GM19035 (cell line): ENCODE measurements at regions not wholly inside any gene's neighbourhood (a gene's known extent, or its start where the extent isn't known, plus 50 kb on each side); places are given as distances from the start of the nearest gene placed in this dataset.

Experiments
- ATAC-seq: cut with Tn5 transposase; IDR thresholded peaks from one replicate; pipeline ENCODE4 v1.9.1; 2021; ENCODE audit not compliant: unreplicated experiment

DNA sequence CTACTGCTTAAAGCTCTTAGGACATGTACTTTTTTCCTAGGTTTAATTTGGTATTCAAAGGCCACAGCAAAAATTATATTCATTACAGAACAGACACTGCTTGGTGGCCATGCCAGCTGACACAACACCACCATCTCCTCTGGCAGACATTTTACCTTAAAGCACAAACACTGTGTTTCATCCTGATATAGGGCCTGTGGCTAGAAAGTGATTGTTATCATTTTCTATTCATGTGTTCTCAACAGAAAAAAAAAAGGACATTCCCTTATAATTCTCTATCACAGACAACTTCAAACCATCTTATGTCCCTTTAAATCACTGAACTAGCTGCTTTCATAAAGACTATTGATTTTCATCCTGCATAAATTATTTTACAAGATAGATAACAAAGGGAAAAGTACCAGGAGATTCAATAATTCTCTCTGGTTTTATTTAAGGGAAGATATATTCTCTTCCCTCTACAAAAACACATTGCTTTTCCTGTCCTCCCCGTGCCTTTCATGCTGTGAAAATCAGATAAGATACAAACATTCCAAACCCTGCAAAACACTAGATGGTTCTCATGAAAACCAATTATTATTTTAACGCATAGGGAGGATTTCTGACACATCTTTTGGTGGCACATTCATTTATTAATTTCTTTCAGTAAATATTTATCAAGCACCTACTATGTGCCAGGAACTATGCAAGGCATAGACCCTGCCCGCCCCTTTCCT is 139.3 kb upstream of the TMCC3 start:
- no peak for ATAC-seq

DNA sequence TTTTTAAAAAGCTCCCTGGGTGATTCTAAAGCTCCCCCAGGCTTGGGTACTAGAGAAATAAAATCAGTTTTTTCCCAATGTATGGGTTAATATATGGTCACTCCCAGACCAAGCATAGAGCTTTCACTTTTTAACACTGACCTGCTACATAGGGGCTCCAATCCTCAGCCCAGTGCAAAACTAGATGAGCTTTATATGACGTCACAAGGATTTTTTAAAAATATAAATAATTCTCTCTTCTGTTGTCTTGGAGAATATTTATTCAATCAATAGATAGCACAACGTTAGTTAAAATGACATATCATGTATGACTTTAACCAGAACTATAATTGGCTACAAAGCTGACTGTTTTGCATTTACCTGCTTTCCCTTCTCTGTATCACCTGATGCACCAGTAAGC is 137.9 kb upstream of the TMCC3 start:
- ATAC-seq = no peak

DNA sequence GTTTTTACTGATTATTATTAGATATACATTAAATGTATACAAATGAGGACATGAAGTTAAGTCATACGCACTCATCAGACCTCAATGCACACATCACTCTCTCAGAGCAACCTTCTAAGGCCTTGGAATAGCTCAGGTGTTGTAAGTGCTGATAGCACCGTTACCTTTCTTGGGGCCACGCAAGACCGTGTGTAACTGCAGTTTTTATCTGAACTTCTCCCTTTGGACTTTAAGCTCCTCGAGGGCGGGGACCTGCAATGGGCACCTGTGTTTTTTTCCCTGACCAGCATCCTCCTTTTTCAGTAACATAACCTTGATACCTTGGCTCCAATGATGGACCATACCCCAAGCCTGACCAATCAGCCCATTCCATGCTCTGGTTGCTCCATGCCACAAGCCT is 136.5 kb upstream of the TMCC3 start:
- no peak for ATAC-seq

DNA sequence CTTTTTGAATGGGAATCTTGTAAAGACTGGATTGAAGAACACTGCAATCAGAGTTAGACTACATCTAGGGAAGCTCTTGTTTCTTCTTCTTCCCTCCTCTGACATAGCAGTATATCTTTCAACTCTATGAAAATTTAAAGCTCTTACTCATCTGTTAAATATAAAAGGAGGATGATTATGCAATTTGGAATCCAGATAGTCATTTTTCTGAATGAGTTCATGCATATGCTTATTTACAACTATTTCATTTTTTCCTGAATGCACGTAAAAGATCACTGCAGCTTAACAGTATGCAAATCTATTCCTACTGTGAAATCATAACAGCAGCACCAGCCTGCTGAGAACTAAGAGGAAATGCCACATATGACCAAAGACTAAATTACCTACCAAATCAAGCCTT is 133.5 kb upstream of the TMCC3 start:
- ATAC-seq = no peak

DNA sequence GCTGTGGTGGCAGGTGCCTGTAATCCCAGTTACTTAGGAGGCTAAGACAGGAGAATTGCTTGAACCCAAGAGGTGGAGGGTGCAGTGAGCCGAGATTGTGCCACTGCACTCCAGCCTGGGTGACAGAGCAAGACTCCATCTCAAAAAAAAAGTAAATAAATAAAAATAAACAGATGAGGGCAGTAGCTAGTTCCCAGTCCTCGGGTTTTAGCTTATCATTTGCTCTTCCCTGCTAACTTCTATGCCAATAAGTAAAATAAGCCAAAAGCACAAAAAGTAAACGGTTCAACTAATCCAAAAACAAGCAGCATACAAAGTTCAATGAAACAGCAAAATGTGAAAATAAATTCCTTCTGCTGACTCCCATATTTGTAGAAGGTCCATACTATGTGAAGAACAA is 133.0 kb upstream of the TMCC3 start:
- no peak for ATAC-seq

DNA sequence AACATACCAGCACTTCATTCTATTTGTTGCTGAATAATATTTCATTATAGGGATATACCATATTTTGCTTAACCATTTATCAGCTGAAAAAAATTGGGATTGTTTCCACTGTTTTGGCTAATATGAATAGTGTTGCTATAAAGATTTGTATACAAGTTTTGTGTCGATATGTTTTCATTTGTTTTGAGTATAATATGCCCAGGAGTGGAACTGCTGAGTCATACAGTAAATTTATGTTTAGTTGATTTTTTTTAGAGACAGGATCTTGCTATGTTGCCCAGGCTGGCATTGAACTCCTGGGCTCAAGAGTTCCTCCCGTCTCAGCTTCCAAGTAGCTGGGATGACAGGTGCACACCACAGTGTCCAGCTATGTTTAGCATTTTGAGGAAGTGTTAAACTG is 131.5 kb upstream of the TMCC3 start:
- no peak for ATAC-seq

DNA sequence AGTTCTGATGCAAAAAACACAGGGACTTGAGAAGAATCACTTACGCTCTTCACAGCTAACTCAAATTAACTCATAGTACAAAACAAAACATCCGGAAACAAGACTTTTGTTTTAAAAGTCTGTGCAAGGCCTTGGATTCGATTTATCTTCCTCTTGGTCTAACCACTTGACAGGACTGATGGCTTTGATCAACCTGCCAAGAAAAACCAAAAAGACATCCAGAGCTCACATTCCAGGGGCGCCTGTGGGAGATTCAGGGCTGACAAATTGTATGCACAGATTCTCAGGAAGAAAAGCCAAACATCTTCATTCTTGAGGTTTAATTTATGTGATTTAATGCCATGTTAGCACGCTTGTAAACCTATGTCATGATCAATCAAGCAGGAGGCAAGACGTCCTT is 129.1 kb upstream of the TMCC3 start:
- ATAC-seq = no peak

DNA sequence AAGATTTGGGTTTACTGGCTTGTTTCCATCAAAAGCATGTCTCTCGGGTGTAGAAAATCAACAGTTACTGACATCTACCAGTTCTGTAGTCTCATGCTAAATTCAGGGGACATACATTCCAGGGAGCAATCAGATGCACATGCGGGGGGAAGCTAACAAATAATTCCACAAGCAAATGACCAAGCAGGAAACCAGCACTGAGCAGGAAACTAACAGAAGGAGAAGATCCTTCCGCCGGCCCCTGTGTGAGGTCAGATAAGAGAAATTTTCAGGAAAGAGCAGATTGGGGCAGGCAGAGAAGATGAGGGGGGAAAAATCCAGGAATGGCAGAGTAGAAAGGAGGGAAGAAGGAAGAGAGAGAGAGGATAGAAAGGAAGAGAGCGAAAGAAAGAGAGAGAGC is 127.6 kb upstream of the TMCC3 start:
- no peak for ATAC-seq

DNA sequence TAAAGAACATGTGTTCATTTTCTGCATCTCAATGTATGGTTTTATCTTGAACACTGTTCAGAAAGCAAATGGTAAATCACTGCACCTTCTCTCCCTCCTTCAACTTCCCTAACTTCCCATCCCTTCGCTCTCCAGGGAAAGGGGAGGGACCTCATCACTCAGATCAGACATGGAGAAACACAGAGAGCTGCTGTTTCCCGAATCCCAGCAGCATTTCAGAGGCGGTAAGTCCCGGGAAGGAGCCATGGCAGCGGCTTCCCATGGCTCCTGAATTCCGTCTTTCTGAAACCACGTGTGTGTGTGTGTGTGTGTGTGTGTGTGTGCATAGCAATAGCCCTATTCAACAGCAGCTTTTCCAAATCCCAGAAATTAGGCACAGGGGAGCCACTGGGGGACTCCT is 125.4 kb upstream of the TMCC3 start:
- no peak for ATAC-seq

DNA sequence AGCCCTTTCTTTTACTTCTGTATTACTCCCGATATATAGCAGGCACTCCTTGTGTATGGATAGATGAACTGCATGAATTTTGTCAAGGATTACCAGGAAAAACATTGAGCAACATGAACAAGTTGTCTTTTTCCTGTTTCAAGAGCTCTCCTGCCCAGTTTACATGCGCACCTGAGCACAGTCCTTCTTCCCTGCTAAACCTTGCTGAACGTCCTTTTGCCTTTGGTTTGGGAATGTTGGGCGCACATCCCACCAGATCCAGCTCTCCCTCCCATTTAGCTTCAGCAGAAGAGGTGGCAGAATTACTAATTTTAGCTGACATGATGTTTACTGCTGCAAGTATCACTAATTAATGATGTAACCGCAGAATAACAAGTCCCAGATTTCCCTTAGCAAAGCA is 121.4 kb upstream of the TMCC3 start:
- no peak for ATAC-seq

DNA sequence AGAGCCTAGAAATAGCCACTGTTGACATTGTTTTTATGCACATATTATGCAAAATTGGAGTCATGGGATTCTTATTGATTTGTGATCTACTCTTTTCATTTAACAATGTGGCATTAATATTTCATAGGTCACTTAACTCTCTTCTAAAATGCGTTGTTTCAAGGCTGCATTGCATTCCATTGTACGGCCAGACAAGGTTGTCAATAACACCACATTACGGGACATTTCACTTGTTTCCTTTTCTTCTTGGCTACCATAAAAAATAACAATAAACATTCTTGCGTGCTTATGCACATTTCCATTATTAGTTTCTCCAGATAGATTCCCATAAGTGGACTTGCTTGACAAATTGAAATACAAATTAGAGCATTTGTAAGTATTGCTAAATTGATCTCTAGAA is 120.8 kb upstream of the TMCC3 start:
- no peak for ATAC-seq

DNA sequence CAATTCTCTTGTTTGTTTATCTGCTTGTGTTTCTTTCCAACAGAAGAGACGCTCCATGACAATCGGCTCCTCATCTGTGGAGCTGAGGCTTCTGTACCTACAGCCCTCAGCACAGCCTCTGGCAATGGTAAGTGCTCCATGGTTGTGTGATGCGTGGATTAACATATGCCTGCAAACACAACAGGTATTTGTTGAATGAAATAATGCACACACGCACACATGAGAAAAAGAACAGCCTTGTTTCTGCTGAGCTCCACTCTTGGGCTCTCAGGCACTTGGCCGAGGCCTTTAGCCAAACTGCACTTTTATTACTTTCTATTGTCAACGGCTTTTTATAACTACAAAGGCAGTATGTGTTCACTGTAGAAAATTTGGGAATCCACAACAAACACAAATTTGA is 120.4 kb upstream of the TMCC3 start:
- no peak for ATAC-seq

DNA sequence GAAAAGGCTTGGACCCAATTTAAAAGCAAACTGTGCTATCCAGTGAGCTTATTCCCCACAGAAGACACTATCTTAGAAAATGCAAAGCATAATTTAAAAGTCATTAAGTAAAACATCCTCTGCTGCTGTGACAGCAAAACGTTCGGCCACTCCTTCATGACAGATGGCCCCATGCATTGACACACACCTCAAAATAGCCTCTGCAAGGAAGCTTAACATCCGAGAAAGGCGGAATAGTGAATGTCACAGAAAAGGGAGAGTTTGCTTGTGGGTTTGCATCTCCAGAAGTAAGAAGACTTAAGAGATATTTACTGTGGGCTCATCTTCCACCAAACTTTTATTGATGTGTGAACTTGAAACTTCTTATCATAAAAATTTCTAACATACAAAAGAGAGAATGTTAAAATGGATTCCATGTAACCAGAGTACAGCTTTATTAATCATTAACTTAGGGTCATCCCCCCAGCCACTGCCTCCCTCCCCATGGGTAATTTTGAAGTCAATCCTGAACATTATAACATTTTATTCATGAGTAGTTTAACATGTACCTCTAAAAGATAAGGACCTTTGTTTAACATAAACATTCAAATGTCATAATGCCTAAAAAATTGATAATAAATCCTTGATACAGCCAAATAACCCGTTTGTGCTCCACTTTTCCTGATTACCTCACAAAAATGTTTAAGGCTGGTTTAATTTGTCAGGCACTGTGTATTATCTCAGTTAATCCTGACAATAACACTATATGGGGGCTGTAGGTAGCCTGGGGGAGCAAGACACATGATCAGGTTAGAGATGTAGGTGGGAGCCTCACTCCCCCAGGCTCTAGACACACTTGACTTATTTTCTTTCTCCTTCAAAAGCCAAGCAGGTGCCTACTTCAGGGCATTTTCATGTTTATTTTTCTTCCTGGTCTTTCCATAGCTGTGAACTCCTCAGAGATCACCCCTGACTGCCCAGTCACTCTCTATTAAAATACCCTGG is 119.7 kb upstream of the TMCC3 start:
- ATAC-seq = no peak

DNA sequence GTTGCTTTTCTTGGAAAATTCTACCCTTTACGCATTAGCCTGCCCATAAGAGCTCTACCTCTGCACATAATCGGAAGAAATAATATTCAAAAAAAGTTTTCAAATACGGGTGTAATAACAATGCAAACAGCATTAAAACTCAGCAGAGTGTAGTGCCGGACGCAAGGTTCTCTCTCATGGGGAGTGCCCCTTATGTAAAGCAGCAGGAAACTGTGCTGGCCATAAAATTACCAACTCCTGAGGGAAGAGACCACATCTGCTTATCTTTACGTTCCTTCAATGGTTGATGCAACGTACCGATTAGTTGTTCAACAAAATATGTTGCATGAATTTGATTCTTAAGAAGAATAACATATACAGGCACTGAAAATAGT is 118.7 kb upstream of the TMCC3 start:
- peak; percentile 88 for ATAC-seq

DNA sequence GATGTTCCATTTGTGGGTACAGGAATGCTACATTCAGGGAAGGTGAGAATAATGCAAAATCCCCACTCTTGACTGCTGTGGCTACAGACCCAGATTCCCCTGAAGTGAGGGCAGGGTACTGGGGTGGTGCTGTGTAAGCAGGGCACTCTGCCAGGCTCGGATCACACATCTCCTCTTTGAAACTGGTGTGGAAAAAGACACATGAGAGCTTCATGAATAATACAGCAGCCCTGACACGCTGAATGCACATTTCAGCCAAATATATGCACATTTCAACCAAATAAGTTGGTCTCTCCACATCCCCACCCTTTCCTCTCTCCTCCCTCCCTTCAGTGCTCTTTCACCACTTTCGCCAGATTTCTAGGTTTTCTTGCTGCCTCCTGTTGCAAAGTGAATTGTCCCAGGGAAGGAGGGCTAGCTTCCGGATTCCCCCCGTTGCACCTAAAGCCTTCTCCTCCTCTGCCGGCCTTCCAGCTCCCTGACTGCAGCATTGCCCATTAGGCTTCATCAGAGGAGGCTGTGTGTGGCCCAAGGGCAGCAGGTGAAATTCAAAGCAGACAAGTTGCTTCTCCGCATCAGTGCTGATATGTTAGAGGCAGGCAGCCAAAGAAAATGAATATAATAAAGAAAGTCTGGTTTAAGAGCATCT is 118.2 kb upstream of the TMCC3 start:
- peak; percentile 39 for ATAC-seq

DNA sequence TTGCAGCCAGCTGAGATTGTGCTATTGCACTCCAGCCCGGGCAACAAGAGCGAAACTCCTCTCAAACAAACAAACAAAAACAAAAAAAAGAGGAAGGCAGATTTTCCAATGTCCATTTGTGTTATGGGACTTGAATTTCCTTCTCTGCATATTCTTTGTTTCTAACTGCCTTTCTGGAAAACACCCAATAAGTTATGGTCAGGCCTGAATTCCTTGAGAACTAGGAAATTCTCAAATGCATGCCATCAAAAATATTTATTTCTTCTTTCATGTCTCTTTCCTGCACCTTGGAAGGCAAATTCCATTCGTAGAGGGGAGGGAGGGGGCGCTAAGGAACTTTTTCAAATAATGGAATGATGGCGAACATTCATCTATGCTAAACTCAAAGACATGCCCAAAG is 117.6 kb upstream of the TMCC3 start:
- ATAC-seq = no peak

DNA sequence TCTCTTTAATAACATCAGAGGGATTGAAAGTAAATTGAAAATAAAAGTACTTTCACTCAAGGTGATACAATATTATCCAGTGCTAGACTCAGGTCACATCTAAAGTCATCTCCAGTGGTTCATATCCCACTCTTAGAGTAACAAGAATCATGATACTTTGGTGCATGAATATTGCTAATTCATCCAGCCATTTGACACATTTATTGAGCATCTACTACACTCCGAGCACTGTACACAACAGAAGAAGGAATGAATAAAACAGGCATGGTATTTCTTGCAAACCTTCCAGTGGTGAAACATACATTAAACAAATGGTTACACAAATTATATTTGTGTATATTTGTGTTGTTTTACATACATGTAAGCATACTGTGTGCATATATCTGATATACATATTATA is 116.0 kb upstream of the TMCC3 start:
- ATAC-seq = no peak

DNA sequence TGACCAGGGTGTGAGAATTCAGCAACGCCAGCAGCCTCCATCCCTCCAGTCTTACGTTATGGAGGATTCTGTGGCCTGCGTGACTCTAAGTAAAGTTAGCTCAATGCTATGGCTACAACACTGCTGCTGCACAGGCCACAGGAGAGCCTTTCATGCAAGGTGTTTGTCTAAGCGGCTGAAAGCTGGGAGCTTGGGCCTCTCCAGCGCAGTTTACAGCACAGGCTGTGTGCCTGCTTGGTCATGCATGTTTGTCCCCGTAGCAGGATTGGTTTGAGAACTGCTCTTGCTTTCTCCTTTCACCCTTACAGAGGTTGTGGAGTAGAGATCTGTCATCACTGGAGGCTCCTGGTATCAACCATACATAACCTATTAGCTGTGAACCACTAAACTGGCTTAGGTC is 113.1 kb upstream of the TMCC3 start:
- ATAC-seq = no peak

DNA sequence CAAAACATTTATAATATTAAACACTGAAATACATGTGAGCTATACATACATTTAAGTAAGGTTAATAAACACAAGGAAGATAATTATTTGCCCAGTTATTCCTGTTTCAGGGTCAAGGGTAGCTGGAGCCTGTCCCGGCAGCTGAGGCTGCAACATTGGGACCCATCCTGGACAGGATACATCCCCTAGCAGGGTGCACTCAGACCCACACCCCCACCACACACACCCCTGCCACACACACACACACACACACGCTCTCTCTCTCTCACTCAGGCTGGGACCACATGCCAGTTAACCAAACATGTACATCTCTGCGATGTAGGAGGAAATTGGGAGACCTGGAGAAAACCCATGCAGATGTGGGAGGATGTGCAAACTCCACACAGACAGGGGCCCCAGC is 112.6 kb upstream of the TMCC3 start:
- no peak for ATAC-seq

DNA sequence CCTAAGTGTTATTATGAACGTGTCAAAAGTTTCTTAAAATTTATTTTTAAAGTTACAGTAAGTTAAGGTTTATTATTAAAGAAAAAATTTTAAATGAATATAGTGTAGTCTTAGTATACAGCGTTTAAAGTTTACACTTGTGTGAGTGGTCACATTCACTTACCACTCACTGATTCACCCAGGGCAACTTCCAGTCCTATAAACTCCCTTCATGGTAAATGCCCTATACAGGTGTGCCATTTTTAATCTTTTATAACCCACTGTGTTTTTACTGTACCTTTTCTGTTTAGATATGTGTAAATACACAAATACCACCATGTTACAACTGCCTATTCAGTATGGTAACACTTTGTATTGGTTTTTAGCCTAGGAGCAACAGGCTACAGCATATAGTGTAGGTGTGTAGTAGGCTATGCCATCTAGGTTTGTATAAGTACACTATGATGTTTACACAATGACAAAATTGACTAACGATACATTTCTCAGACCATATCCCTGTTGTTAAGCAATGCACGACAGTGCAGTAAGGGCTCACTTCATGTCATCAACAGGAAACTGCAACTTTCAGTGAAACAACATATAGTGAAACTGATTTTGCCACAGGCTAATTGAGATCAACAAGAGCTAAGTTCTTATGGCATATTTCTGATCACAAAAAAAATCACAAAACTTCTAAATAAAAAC is 112.0 kb upstream of the TMCC3 start:
- peak; percentile 82 for ATAC-seq

DNA sequence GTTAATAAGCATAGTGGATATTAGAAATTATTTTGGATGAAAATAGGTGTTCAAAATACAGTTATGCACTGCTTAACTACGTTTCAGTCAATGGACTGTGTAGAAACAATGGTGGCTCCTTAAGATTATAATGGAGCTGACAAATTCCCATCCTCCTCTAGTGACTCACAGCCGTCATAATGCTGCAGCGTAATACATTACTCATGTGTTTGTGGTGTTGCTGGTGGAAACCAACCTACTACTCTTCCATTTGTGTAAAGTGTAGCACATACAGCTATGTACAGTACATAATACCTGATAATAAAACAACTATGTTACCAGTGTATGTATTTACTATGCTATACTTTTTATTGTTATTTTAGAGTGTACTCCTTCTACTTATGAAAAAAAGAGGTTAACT is 111.2 kb upstream of the TMCC3 start:
- ATAC-seq = no peak
